GM18498 (cell line): ENCODE measurements at regions not wholly inside any gene's neighbourhood (a gene's known extent, or its start where the extent isn't known, plus 50 kb on each side); places are given as distances from the start of the nearest gene placed in this dataset.
A peak's percentile ranks its signal among the peaks of the same experiment; 100 is the strongest.

ENCODE experiments used
- ATAC-seq: cut with Tn5 transposase; IDR thresholded peaks from one replicate; pipeline ENCODE4 v1.9.1; 2021; ENCODE audit warnings: mild to moderate bottlenecking, moderate library complexity; ENCODE audit not compliant: unreplicated experiment

DNA sequence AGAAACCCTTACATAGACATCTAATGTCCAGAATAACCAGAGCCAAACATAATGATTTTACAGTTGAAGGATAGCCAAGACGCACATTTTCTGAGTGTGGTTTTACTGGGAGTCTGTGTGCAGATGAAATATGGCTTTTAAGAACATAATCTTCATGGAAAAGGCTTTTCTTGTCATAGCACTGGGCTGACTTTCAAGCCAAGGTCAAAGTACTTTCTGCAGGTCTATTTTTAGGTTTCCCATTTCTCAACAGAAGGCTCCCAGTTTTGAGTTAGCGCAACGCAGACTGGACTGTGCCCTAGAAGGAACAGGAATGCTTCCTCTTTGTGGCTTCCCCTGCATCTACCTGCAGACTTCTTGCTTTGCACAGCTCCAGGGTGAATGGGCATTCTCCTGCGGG is 92.3 kb upstream of the UPP2 start:
- ATAC-seq = no peak

GRCh38 chr2:158006961-158007719 is 94.5 kb upstream of the UPP2 start:
- ATAC-seq = peak; percentile 55

- ATAC-seq = no peak
Observed at GRCh38 chr2:158004126-158004764, 97.4 kb upstream of the UPP2 start.

- no peak for ATAC-seq
Observed at GRCh38 chr2:158002079-158002478, 99.6 kb upstream of the UPP2 start.

DNA sequence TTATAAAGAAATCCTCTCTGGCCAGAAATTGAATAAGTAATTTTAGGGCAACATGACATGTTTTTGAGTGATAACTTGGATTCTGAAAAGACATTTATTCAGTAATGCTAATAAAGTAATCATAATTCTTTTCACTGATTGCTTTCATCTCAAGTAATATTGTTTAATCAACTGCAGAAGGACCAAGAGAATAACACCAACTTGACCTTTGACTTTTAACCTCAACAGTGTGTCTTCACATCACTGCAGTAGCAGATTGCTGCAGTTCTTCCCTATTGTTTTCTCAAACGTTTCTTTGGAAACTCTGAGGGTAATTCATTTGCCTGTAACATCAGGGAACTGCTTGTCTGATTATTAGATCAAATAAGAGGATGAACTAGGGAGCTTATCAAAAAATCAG is 104.9 kb upstream of the UPP2 start:
- no peak for ATAC-seq

GRCh38 chr2:157995117-157995516 is 106.6 kb upstream of the UPP2 start:
- ATAC-seq = no peak

- no peak for ATAC-seq
Observed at GRCh38 chr2:157991932-157992331, 109.7 kb upstream of the UPP2 start.

DNA sequence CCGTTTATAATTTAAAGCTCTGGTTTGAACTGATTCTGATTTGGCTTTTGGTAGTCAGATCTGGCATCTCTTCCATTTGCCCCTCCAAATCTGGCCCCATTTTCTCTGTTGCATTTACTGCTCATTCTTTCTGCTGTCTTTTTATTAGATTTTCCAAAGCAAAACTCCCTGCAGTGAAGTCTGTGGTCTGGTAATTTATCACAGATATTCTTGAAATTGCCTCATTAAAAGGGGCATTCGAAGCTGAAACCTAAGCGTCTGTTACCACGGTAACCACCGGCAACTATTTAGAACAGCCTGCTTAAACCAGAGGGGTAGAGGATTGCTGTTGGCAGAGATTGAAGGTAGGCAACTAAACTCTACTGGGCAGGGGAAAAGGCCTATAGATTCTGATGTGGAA is 111.5 kb upstream of the UPP2 start:
- ATAC-seq = no peak

DNA sequence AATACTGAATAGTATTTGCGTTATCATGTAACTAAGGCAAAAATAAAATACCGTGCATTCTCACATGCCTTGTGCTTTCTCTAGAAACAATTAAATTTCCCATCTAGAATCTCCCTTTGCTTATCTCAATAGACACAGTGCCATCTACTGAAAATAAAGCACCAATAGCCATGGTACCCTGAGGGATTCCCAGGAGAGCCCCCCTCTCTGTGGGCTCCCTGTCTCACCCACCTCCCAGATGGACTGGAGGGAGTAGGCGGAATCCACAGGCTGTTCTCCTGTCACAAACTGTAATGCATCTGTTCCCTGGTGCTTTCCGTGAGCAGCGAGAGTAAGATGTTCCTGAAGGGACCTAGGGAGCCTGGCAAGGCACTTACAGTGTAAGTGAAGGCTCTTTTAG is 112.4 kb upstream of the UPP2 start:
- no peak for ATAC-seq

DNA sequence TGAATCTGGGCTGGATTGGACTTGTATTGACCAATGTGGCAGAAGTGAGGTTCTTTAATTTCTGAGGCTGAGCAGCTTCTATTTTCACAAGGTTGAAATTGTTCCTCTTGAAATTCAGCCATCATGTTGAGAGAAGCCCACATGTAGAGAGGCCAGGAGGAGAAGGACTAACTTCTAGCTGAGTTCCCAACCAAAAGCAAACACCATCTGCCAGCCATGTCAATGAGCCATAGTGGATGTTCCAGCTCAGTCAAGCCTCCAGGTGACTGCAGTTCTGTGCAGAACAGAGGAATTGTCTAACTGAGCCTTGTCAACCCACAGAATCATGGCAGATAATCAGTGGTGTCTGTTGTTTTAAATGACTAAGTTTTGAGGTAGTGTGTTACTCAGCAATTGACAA is 110.6 kb upstream of the ACVR1 start:
- no peak for ATAC-seq

GRCh38 chr2:157984866-157985265 is 108.7 kb upstream of the ACVR1 start:
- no peak for ATAC-seq

- no peak for ATAC-seq
Observed at GRCh38 chr2:157980020-157980419, 103.9 kb upstream of the ACVR1 start.

GRCh38 chr2:157971702-157972101 is 95.6 kb upstream of the ACVR1 start:
- ATAC-seq = no peak

- ATAC-seq = no peak
Observed at GRCh38 chr2:157967856-157968255, 91.7 kb upstream of the ACVR1 start.

DNA sequence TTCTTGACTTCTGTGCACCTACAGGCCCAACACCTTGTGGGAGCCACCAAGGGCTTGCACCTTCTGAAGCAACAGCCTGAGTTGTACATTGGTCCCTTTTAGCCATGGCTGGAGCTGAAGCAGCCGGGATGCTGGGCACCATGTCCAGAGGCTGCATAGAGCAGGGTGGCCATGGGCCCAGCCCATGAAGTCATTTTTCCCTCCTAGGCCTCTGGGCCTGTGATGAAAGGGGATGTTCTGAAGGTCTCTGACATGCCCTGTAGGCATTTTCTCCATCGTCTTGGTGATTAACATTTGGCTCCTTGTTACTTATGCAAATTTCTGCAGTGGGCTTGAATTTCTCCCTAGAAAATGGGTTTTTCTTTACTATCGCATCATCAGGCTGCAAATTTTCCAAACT is 83.1 kb upstream of the ACVR1 start:
- ATAC-seq = no peak

DNA sequence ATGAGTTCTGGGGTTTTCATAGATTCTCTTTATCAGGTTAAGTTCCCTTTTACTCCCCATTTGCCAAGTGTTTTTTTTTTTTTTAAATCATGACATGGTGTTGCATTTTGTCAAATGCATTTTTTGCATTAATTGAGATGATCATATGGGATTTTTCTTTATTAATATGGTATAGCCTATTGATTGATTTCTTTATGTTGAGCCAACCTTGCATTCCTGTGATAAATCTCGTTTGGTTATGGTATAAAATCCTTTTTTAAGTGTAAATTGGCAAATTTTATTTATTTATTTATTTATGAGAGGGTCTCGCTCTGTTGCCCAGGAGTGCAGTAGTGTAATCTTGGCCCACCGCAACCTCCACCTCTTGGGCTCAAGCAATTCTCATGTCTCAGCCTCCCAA is 81.5 kb upstream of the ACVR1 start:
- no peak for ATAC-seq

DNA sequence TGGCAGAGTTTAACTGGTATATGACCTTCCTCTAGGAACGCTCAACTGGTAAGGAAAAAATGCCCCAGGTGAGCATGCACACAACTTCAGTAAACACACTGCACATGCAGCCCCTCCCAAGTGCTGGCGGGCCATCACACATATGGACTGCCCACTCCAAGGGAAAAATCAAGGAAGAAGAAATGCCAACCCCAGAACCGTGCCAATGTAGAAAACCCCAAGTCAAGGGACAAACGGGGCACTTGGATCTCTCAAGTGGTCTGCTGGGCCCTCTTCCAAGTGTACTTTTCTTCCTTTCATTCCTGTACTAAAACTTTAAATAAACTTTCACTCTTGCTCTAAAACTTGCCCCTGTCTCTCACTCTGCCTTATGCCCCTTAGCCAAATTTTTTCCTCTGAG is 76.4 kb upstream of the ACVR1 start:
- ATAC-seq = no peak

DNA sequence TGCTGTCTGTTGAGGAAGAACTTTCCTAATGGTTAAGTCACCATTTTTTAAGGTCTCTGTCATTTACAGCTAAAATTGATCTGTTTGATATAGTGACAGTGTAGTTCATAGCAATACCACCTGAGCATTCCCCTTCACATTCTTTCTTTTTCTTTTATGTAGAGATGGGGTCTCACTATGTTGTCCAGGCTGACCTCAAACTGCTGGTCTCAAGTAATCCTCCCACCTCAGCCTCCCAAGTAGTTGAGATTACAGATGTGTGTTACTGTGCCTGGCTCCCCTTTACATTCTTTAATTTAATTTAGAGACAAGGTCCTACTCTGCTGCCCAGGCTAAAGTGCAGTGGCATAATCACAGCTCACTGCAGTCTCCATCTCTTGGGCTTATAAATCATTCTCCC is 72.7 kb upstream of the ACVR1 start:
- ATAC-seq = no peak

GRCh38 chr2:157946919-157947557 is 70.9 kb upstream of the ACVR1 start:
- ATAC-seq = no peak

DNA sequence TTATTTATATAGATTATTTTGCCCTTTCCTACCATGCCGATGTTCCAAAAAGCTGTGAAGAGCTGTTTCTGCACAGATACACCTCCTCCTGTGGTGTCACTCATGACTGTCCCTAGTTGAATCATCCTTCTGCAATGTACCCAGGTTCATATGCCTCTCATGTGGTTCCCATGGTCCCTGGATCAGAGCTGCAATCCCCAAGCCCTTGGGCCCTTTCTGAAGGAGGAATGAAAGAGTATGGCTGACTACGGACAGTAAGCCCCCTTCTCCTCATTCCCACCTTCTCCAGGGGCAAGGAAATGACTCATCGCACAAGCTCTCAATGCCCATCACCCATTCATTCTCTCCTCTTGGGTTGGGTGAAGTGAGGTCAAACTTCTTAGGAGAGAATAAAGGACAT is 63.9 kb upstream of the ACVR1 start:
- no peak for ATAC-seq

GRCh38 chr2:157938556-157938955 is 62.4 kb upstream of the ACVR1 start:
- no peak for ATAC-seq

DNA sequence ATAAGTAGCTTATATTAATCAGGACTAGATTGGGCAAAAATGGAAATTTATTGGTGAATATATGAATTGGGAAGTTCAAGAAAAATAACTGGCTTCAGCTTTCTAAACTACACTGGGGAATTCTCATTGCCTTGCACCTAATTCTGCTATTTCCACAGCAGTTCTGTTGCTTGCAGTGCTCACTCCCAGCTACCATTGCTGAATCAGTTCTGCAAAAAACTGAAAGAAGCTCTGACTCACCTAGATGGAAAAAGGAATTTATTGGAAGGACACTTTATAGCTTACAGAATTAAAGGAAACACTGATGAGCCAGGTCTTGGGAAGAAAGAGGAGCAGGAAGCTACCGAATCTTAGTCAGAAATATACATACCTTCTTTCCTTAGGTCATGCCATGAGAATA is 60.3 kb upstream of the ACVR1 start:
- ATAC-seq = no peak
